ENCODE measurements at regions not wholly inside any gene's neighbourhood (a gene's known extent, or its start where the extent isn't known, plus 50 kb on each side); places are given as distances from the start of the nearest gene placed in this dataset.

GRCh38 chr7:54476609-54477008, 65.6 kb upstream of the VSTM2A start:
- TF ChIP-seq CTCF (IDR thresholded peaks at IDR 0.05) (no peak), ATF3 (CRISPR knock-in tag; conservative IDR thresholded peaks at IDR 0.05) (no peak), TEAD4 (CRISPR knock-in tag; IDR thresholded peaks at IDR 0.05) (no peak), NFE2L1 (CRISPR knock-in tag; IDR thresholded peaks at IDR 0.05) (no peak), CREB1 (CRISPR knock-in tag; IDR thresholded peaks at IDR 0.05) (no peak), ELF4 (CRISPR knock-in tag; IDR thresholded peaks at IDR 0.05; ENCODE audit: low read depth) (no peak)
- TF ChIP-seq, protein P1, sequence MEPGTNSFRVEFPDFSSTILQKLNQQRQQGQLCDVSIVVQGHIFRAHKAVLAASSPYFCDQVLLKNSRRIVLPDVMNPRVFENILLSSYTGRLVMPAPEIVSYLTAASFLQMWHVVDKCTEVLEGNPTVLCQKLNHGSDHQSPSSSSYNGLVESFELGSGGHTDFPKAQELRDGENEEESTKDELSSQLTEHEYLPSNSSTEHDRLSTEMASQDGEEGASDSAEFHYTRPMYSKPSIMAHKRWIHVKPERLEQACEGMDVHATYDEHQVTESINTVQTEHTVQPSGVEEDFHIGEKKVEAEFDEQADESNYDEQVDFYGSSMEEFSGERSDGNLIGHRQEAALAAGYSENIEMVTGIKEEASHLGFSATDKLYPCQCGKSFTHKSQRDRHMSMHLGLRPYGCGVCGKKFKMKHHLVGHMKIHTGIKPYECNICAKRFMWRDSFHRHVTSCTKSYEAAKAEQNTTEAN (CRISPR knock-in tag; IDR thresholded peaks at IDR 0.05): no peak

Measured in WTC11 (cell line).